ENCODE measurements at regions not wholly inside any gene's neighbourhood (a gene's known extent, or its start where the extent isn't known, plus 50 kb on each side); places are given as distances from the start of the nearest gene placed in this dataset.

GRCh38 chr5:88940713-88941112, 57.7 kb upstream of the MEF2C start:
- no peak overlapping the region for H3K4me3 ChIP-seq (replicated peaks; ENCODE audit: low read depth, low read length)
- DNase-seq (ENCODE audit: low read depth) = no peak
- no peak for TF ChIP-seq CTCF (IDR thresholded peaks at IDR 0.05; ENCODE audit: low read length, missing control alignments)

- no peak for TF ChIP-seq CTCF (IDR thresholded peaks at IDR 0.05; ENCODE audit: low read length, missing control alignments)
- no peak for DNase-seq (ENCODE audit: low read depth)
- H3K4me3 ChIP-seq (replicated peaks; ENCODE audit: low read depth, low read length) = no peak overlapping the region
Measured at GRCh38 chr5:88939300-88939699, 56.3 kb upstream of the MEF2C start.

DNA sequence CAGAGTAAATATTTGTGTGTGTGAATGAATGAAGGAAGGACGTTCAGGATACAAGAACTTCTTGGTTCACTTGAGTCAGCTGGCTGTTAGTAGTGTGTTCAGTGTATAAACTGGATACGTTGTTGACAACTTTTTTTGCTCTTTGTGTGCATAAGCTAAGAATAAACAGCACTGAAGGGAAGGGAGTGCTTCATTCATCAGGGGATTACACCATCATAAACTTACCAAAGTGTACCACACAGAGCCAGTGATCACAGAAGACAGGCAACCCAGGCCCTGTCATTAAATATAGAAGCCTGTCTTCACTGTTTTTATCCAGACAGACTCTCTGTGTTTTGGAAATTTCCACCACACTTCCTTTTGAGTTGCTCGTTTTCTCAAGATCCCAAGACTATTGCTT, 55.5 kb upstream of the MEF2C start:
- no peak for TF ChIP-seq CTCF (IDR thresholded peaks at IDR 0.05; ENCODE audit: low read length, missing control alignments)
- no peak for DNase-seq (ENCODE audit: low read depth)
- no peak overlapping the region for H3K4me3 ChIP-seq (replicated peaks; ENCODE audit: low read depth, low read length)

DNA sequence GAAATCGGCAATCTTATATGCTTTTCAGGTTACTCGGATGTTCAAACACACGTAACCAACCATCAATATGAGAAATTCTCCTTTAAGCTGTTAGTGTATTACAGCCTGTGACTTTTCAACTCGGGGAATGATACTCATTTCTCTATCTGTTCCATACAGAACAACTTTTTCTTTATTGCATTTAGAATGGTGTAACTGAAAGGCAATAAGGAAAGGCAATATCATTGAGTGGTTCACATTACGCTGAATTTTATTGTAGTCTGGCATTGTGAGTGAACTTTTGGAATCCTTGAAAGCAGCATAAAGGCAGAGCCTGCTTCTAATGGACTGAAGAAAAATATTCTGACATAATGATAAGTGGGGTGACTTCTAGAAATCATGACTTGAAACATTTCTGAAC, 54.4 kb upstream of the MEF2C start:
- TF ChIP-seq CTCF (IDR thresholded peaks at IDR 0.05; ENCODE audit: low read length, missing control alignments) = no peak
- H3K4me3 ChIP-seq (replicated peaks; ENCODE audit: low read depth, low read length) = no peak overlapping the region
- no peak for DNase-seq (ENCODE audit: low read depth)

DNA sequence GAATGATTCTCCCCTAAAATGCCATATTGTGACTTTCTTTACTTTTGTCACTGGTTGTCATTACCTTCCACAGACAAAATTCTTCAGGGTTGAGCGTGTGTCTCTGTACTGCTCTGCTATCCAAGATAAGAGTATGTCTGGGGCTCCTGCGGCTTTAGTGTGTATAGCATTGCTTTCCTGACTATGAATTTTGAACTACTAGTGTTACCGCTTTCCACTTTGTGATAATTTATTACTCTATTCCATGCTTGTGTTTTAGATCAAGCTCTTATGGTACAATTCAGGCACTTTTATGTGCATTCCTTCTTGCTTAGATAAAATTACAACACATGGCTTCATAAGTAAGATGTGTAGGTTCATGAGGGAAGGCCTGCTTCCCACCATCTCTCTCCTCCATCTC, 51.5 kb upstream of the MEF2C start:
- H3K4me3 ChIP-seq (replicated peaks; ENCODE audit: low read depth, low read length) = no peak overlapping the region
- no peak for DNase-seq (ENCODE audit: low read depth)
- TF ChIP-seq CTCF (IDR thresholded peaks at IDR 0.05; ENCODE audit: low read length, missing control alignments) = no peak

Data from fibroblast of pulmonary artery (primary cell).